ENCODE measurements at regions not wholly inside any gene's neighbourhood (a gene's known extent, or its start where the extent isn't known, plus 50 kb on each side); places are given as distances from the start of the nearest gene placed in this dataset.
"Not testable (repeated sequence)": the region's sequence is repeated elsewhere in the genome, so short reads cannot be mapped to it uniquely, and the experiment has no call there.

GRCh38 chr3:66644549-66644948, 143.7 kb upstream of the LRIG1 start:
- no peak for DNase-seq
- Histone ChIP-seq H3K27me3 (no peaks in the 10 kb centered on the region), H3K27ac (no peak overlapping the region), H3K4me3 (no peak overlapping the region), H3K36me3 (replicated peaks in 1 of 2) (no peaks in the 10 kb centered on the region), H3K4me1 (replicated peaks in 1 of 2) (no peaks in the 10 kb centered on the region), H3K9me3 (replicated peaks in 1 of 3) (no peaks in the 10 kb centered on the region)
- TF ChIP-seq CTCF (IDR thresholded peaks at IDR 0.05) (no peak), POLR2A (IDR thresholded peaks at IDR 0.05) (no peak)
- intact Hi-C loops (cut with DNase I), result no loop called here

DNA sequence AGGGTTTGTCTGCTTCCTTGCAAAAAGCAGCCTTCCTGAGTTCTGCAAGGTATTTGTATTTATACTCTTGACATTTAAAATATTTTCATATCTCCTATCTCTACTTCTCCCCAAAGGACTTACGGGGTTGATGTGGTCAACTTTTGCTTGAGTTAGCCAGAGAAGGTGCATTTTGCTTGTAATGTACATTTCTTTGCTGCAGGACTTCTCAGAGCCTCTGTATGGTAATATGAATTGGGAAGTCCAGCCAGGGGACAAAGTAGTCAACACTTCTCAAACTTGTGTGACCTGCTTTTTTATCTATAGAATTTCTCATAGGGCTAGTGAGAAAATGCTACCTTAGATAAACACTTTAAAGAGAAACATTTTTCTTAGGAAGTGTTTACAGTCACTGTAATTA, 148.2 kb upstream of the LRIG1 start:
- intact Hi-C loops (cut with DNase I), result no loop called here
- no peak for TF ChIP-seq CTCF (IDR thresholded peaks at IDR 0.05)
- no peak for TF ChIP-seq POLR2A (IDR thresholded peaks at IDR 0.05)
- no peak for DNase-seq
- no peaks in the 10 kb centered on the region for H3K4me1 ChIP-seq (replicated peaks in 1 of 2)
- H3K27ac ChIP-seq, result no peak overlapping the region
- H3K36me3 ChIP-seq (replicated peaks in 1 of 2), result no peaks in the 10 kb centered on the region
- no peaks in the 10 kb centered on the region for H3K27me3 ChIP-seq
- no peak overlapping the region for H3K4me3 ChIP-seq
- 65 to 86% (median 83%) methylated on average over 1 of the region's 1 CpG for WGBS, 4 donors
- no peaks in the 10 kb centered on the region for H3K9me3 ChIP-seq (replicated peaks in 1 of 3)

DNA sequence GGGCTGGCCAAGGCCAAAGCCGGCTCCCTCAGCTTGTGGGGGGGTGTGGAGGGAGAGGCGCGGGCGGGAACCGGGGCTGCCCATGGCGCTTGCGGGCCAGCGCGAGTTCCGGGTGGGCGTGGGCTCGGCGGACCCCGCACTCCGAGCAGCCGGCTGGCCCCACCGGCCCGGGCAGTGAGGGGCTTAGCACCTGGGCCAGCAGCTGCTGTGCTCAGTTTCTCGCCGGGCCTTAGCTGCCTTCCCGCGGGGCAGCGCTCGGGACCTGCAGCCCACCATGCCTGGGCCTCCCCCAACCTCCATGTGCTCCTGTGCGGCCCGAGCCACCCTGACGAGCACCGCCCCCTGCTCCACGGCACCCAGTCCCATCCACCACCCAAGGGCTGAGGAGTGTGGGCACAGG, 150.7 kb upstream of the LRIG1 start:
- H3K27me3 ChIP-seq; DNase-seq; intact Hi-C loops (cut with DNase I); H3K4me3 ChIP-seq; H3K4me1 ChIP-seq (replicated peaks in 1 of 2); H3K36me3 ChIP-seq (replicated peaks in 1 of 2); H3K27ac ChIP-seq; H3K9me3 ChIP-seq (replicated peaks in 1 of 3): not testable (repeated sequence)
- 94 to 100% (median 95%) methylated on average over 14 to 29 of the region's 29 CpGs for WGBS, 4 donors

- DNase-seq; H3K36me3 ChIP-seq (replicated peaks in 1 of 2); H3K27ac ChIP-seq; H3K27me3 ChIP-seq; intact Hi-C loops (cut with DNase I); H3K4me1 ChIP-seq (replicated peaks in 1 of 2); H3K9me3 ChIP-seq (replicated peaks in 1 of 3); H3K4me3 ChIP-seq: not testable (repeated sequence)
- 83 to 97% (median 92%) methylated on average over 1 to 4 of the region's 4 CpGs for WGBS, 4 donors
Measured at GRCh38 chr3:66652100-66652499, 151.3 kb upstream of the LRIG1 start.

GRCh38 chr3:66655044-66655443, 154.2 kb upstream of the LRIG1 start:
- no peaks in the 10 kb centered on the region for H3K36me3 ChIP-seq (replicated peaks in 1 of 2)
- no peak overlapping the region for H3K4me3 ChIP-seq
- intact Hi-C loops (cut with DNase I), result no loop called here
- H3K27me3 ChIP-seq, result no peaks in the 10 kb centered on the region
- DNase-seq, result no peak
- no peaks in the 10 kb centered on the region for H3K4me1 ChIP-seq (replicated peaks in 1 of 2)
- H3K9me3 ChIP-seq (replicated peaks in 1 of 3), result no peaks in the 10 kb centered on the region
- no peak overlapping the region for H3K27ac ChIP-seq
- TF ChIP-seq POLR2A (IDR thresholded peaks at IDR 0.05) (no peak), CTCF (IDR thresholded peaks at IDR 0.05) (no peak)
- 74 to 77% (median 75%) methylated on average over 3 of the region's 3 CpGs for WGBS, 4 donors

Measured in adrenal gland (tissue), 9 donors.